K562 (cell line): ENCODE measurements at regions not wholly inside any gene's neighbourhood (a gene's known extent, or its start where the extent isn't known, plus 50 kb on each side); places are given as distances from the start of the nearest gene placed in this dataset.

Experiments used
- ATF4 ChIP-seq: fragments of 450-650 bp; formaldehyde crosslinking; IDR thresholded peaks from 2 replicates; pipeline ENCODE4 v1.4.0; 2022; ENCODE audit warnings: mild to moderate bottlenecking, moderate library complexity
- BACH1 ChIP-seq: fragments of 200-800 bp; sonication (Bioruptor generic); IDR thresholded peaks from 2 replicates; pipeline ENCODE4 v1.6.1; 2016; ENCODE audit warnings: missing genetic modification characterization, missing compliant biosample characterization
- CBX5 ChIP-seq: IDR thresholded peaks from 2 replicates; pipeline ENCODE4 v1.6.1; 2014; ENCODE audit warnings: low read depth, borderline replicate concordance
- DIDO1 ChIP-seq: fragments of 450-650 bp; IDR thresholded peaks from 2 replicates; pipeline ENCODE4 v1.6.1; 2016; ENCODE audit warnings: low read depth, missing biosample characterization, missing genetic modification characterization
- ELF1 ChIP-seq: fragments of 200-800 bp; sonication (Bioruptor generic); IDR thresholded peaks from 2 replicates; pipeline ENCODE4 v1.6.1; 2016; ENCODE audit warnings: missing genetic modification characterization, missing compliant biosample characterization
- GABPB2 ChIP-seq: fragments of 250-450 bp; sonication (Bioruptor Pico); conservative IDR thresholded peaks from 2 replicates; pipeline ENCODE4 v1.5.1; 2021; ENCODE audit warnings: mild to moderate bottlenecking
- HDAC2 ChIP-seq: fragments of 450-650 bp; IDR thresholded peaks from 2 replicates; pipeline ENCODE4 v1.6.1; 2016; ENCODE audit warnings: mild to moderate bottlenecking
- NR1H2 ChIP-seq: sonication (generic); formaldehyde crosslinking; IDR thresholded peaks from 2 replicates; pipeline ENCODE4 v1.4.0; 2020; ENCODE audit warnings: mild to moderate bottlenecking, missing genetic modification reagents
- PCBP1 ChIP-seq: fragments of 200-400 bp; formaldehyde crosslinking; IDR thresholded peaks from 2 replicates; pipeline ENCODE4 v1.6.1; 2018; ENCODE audit warnings: mild to moderate bottlenecking, low read depth, low read length; ENCODE audit not compliant: poor library complexity, severe bottlenecking
- PRMT5 ChIP-seq: sonication (generic); formaldehyde crosslinking; IDR thresholded peaks from 2 replicates; pipeline ENCODE4 v1.5.0; 2020; ENCODE audit warnings: missing genetic modification reagents
- RBM34 ChIP-seq: fragments of 200-400 bp; formaldehyde crosslinking; IDR thresholded peaks from 2 replicates; pipeline ENCODE4 v1.6.1; 2018; ENCODE audit warnings: low read length, borderline replicate concordance; ENCODE audit not compliant: insufficient read depth
- RCOR1 ChIP-seq, 2 experiments: IDR thresholded peaks; 2 replicates each; pipeline ENCODE4 v1.6.1; 2012; ENCODE audit warnings: low read depth in 2 of 2, low read length in 2 of 2, borderline replicate concordance in 1 of 2, improper control_type of control experiment in 1 of 2
- SMARCC2 ChIP-seq: fragments of 450-650 bp; IDR thresholded peaks from 2 replicates; pipeline ENCODE4 v1.6.1; 2017; ENCODE audit warnings: antibody characterized with exemption, moderate library complexity, mild to moderate bottlenecking, low read depth
- TAF7 ChIP-seq: fragments of 450-650 bp; IDR thresholded peaks from 2 replicates; pipeline ENCODE4 v1.6.1; 2016; ENCODE audit warnings: missing genetic modification characterization, missing compliant biosample characterization
- TFAP4 ChIP-seq: sonication (generic); formaldehyde crosslinking; IDR thresholded peaks from 2 replicates; pipeline ENCODE4 v1.8.0; 2022; ENCODE audit warnings: missing genetic modification reagents, mild to moderate bottlenecking, moderate library complexity, borderline replicate concordance
- ZBTB1 ChIP-seq: sonication (generic); formaldehyde crosslinking; IDR thresholded peaks from 2 replicates; pipeline ENCODE4 v1.8.1; 2023; ENCODE audit warnings: missing genetic modification reagents, low read depth, mild to moderate bottlenecking, borderline replicate concordance
- ZBTB2 ChIP-seq: fragments of 450-650 bp; IDR thresholded peaks from 2 replicates; pipeline ENCODE4 v1.6.1; 2016; ENCODE audit warnings: antibody characterized with exemption
- ZC3H8 ChIP-seq: fragments of 450-650 bp; IDR thresholded peaks from 2 replicates; pipeline ENCODE4 v1.6.1; 2017
- ZNF12 ChIP-seq: sonication (generic); formaldehyde crosslinking; IDR thresholded peaks from 2 replicates; pipeline ENCODE4 v1.4.0; 2020; ENCODE audit warnings: mild to moderate bottlenecking, missing genetic modification reagents
- ZNF224 ChIP-seq: sonication (generic); formaldehyde crosslinking; IDR thresholded peaks from 2 replicates; pipeline ENCODE4 v1.8.0; 2022; ENCODE audit warnings: mild to moderate bottlenecking, missing genetic modification reagents
- ZNF277 ChIP-seq: fragments of 250-450 bp; sonication (Bioruptor Pico); IDR thresholded peaks from 2 replicates; pipeline ENCODE4 v1.8.0; 2022; ENCODE audit warnings: inconsistent platforms, mild to moderate bottlenecking, moderate library complexity, borderline replicate concordance
- ZNF280A ChIP-seq: fragments of 450-650 bp; IDR thresholded peaks from 2 replicates; pipeline ENCODE4 v1.6.1; 2018; ENCODE audit warnings: mild to moderate bottlenecking, low read depth; ENCODE audit not compliant: partially characterized antibody

GRCh38 chr2:144659731-144660275 is 139.9 kb upstream of the ZEB2 start (continued):
- TF ChIP-seq BACH1 (tag) (peak; percentile 69; the same call in 1 of the 2 replicates), ELF1 (tag) (no peak), TAF7 (no peak), HDAC2 (0 out of 2 replicates have a peak, but pooled peaks have one; percentile 38), DIDO1 (tag) (0 out of 2 replicates have a peak, but pooled peaks have one; percentile 45), PRMT5 (CRISPR knock-in tag) (no peak), ZNF280A (no peak), ZNF277 (CRISPR knock-in tag) (no peak), ATF4 (CRISPR knock-in tag) (no peak), CBX5 (no peak), ZC3H8 (no peak), ZBTB2 (peak; percentile 41; the same call in 1 of the 2 replicates), RBM34 (no peak), ZBTB1 (CRISPR knock-in tag) (no peak), TFAP4 (peak; percentile 28; the same call in 1 of the 2 replicates), ZNF12 (CRISPR knock-in tag) (no peak), ZNF224 (no peak), RCOR1 (IDR thresholded peaks at IDR 0.05; ENCODE audit: borderline replicate concordance in 1 of 2, low read depth in 2 of 2, low read length in 2 of 2) (peak in 1 of 2 experiments; percentile 23; a peak in 1 of 4 replicates), NR1H2 (CRISPR knock-in tag) (no peak), GABPB2 (CRISPR knock-in tag) (no peak), SMARCC2 (peak; percentile 62; the same call in 1 of the 2 replicates), PCBP1 (no peak)
